OCI-LY7 (cell line): ENCODE measurements at regions not wholly inside any gene's neighbourhood (a gene's known extent, or its start where the extent isn't known, plus 50 kb on each side); places are given as distances from the start of the nearest gene placed in this dataset.
A peak's percentile ranks its signal among the peaks of the same experiment; 100 is the strongest.

ENCODE experiments used
- BruUV-seq: library from RNA; stranded (reverse); fragments of 400-500 nt; replicated peaks from 2 replicates; lab custom pipeline; 2021; lab: Mats Ljungman, UMichigan
- CTCF ChIA-PET: fragments of 300-600 bp; sonication (Branson Sonifier 250); formaldehyde crosslinking; loops from one replicate; lab custom pipeline; 2022; ENCODE audit warnings: antibody characterized with exemption; ENCODE audit not compliant: unreplicated experiment; lab: Charles Lee
- POLR2A ChIA-PET: fragments of 300-600 bp; sonication (Branson Sonifier 250); formaldehyde crosslinking; loops from one replicate; lab custom pipeline; 2022; ENCODE audit warnings: antibody characterized with exemption; lab: Charles Lee
- DNase-seq: peaks from one replicate; pipeline ENCODE4 v3.0.0-alpha.2; 2015; ENCODE audit warnings: low spot score
- H2AFZ ChIP-seq: fragments of 200-600 bp; sonication (generic), shearing (Covaris generic); 2 replicates; pipeline ENCODE4 v1.6.1; 2014; ENCODE audit warnings: mild to moderate bottlenecking, antibody characterized with exemption, low read length, moderate library complexity
- H3K27ac ChIP-seq: fragments of 200-600 bp; sonication (generic); 2 replicates; pipeline ENCODE4 v1.5.1; 2014; ENCODE audit warnings: mixed run types, low read depth, mild to moderate bottlenecking, moderate library complexity, low read length, inconsistent platforms; ENCODE audit not compliant: poor library complexity, severe bottlenecking
- H3K36me3 ChIP-seq: fragments of 200-600 bp; sonication (generic); 2 replicates; pipeline ENCODE4 v1.6.1; 2014; ENCODE audit warnings: mild to moderate bottlenecking, antibody characterized with exemption, low read length, moderate library complexity, mixed read lengths; ENCODE audit not compliant: insufficient read depth
- H3K4me1 ChIP-seq: fragments of 200-600 bp; sonication (generic); 2 replicates; pipeline ENCODE4 v1.5.1; 2014; ENCODE audit warnings: mild to moderate bottlenecking, low read length; ENCODE audit not compliant: insufficient read depth, poor library complexity, severe bottlenecking
- H3K4me2 ChIP-seq: fragments of 200-600 bp; sonication (generic); 2 replicates; pipeline ENCODE4 v1.6.1; 2014; ENCODE audit warnings: mild to moderate bottlenecking, low read length
- H3K4me3 ChIP-seq: fragments of 200-600 bp; sonication (generic); 2 replicates; pipeline ENCODE4 v1.5.1; 2014; ENCODE audit warnings: mild to moderate bottlenecking, low read depth, low read length; ENCODE audit not compliant: poor library complexity, severe bottlenecking
- H3K79me2 ChIP-seq: fragments of 200-600 bp; sonication (generic); 2 replicates; pipeline ENCODE4 v1.6.1; 2016; ENCODE audit warnings: low read depth, mild to moderate bottlenecking, low read length, moderate library complexity, mixed read lengths; ENCODE audit not compliant: insufficient read depth
- H3K9me2 ChIP-seq: fragments of 200-600 bp; sonication (generic); 2 replicates; pipeline ENCODE4 v1.6.1; 2016; ENCODE audit warnings: mild to moderate bottlenecking, low read length, mixed read lengths; ENCODE audit not compliant: insufficient read depth
- H3K9me3 ChIP-seq: fragments of 200-600 bp; sonication (generic); 2 replicates; pipeline ENCODE4 v1.6.1; 2014; ENCODE audit warnings: mild to moderate bottlenecking, mixed run types, low read length, mixed read lengths
- H4K20me1 ChIP-seq: fragments of 200-600 bp; sonication (generic); 2 replicates; pipeline ENCODE4 v1.6.1; 2014; ENCODE audit warnings: mild to moderate bottlenecking, antibody characterized with exemption, low read length, moderate library complexity, mixed read lengths; ENCODE audit not compliant: insufficient read depth
- CTCF ChIP-seq: fragments of 200-600 bp; sonication (generic); conservative IDR thresholded peaks from 2 replicates; pipeline ENCODE4 v1.5.1; 2014; ENCODE audit warnings: mild to moderate bottlenecking, antibody characterized with exemption, low read length, moderate library complexity, mixed read lengths
- EZH2phosphoT487 ChIP-seq: fragments of 200-600 bp; sonication (generic); IDR thresholded peaks from 2 replicates; pipeline ENCODE4 v1.6.1; 2018; ENCODE audit warnings: low read depth, borderline replicate concordance, mild to moderate bottlenecking, mixed run types, antibody characterized with exemption, low read length, moderate library complexity, mixed read lengths
- intact Hi-C: fragments of 100-400 bp; cut with micrococcal nuclease; formaldehyde crosslinking; loops from one replicate; pipeline ENCODE4 v1.10.0; 2022; ENCODE audit not compliant: unreplicated experiment

DNA sequence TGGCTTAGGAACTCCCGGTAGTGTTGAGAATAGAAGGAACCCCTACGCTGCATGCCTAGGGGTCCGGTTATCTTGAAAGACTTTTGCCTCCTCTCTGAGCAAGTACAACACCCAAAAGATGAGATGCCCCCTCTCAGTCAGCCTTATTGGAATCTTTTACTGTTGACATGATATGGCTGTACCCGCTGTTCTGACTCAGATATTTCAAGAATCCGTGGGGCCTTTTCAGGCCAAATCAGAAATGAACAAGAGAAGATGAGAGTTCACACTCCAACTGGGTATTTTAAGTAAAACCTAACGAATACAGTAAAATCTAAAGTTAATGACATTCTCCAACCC lies 164.2 kb downstream of the PPIAL4G start:
- H2AFZ ChIP-seq = no peak overlapping the region
- CTCF ChIA-PET = no interaction called here
- POLR2A ChIA-PET = no interaction called here
- H3K9me3 ChIP-seq = no peaks in the 10 kb centered on the region
- no peaks in the 10 kb centered on the region for H4K20me1 ChIP-seq
- H3K36me3 ChIP-seq = no peaks in the 10 kb centered on the region
- BruUV-seq = no TSS peak
- TF ChIP-seq EZH2phosphoT487 = no peak
- no peak for TF ChIP-seq CTCF
- no peaks in the 10 kb centered on the region for H3K79me2 ChIP-seq
- peaks cover 5% of the 10 kb centered on the region for H3K4me1 ChIP-seq
- DNase-seq = no peak
- H3K4me3 ChIP-seq = no peak overlapping the region
- no peak overlapping the region for H3K27ac ChIP-seq
- H3K9me2 ChIP-seq = no peaks in the 10 kb centered on the region
- intact Hi-C loops = no loop called here
- H3K4me2 ChIP-seq = peak overlapping the region; percentile 42; the same call in 1 of the 2 replicates

DNA sequence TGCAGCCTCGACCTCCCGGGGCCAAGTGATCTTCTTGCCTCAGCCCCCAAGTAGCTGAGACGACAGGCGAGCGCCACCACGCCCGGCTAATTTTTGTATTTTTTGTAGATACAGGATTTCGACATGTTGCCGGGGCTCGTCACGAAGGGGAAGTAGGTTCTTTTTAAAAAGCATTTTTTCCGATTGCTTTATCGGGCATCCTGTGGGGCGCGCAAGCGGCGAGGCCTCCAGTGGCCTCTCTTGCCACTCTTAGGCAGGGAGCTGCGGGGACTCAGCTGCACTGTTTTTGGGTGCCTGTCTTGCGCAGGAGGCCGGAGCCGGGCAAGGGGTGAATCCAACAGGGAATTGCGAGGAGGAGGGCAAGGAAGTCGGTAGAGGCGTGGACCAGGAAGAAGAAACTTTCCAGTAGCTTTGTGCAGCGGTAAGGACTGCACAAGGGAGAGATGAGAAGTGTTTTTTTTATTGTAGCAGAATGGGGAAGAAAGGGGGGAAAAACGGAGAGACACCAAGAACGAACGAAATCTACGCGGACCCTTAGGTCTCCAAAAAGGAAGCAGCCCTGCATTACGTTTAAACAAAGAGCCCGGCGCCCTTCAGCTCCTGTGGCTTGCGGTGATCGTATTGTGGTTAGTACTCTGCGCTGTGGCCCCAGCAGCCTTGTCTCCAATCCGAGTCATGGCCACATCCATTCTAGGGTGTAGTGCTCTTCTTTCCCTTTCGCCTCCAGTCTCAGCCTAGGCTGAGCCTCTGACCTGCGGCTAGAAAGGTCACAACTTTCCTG lies 164.8 kb downstream of the PPIAL4G start:
- Histone ChIP-seq H2AFZ (no peak overlapping the region), H3K9me2 (no peaks in the 10 kb centered on the region), H3K4me2 (peak overlapping the region; percentile 42; the same call in 1 of the 2 replicates), H3K4me3 (no peak overlapping the region), H3K27ac (no peak overlapping the region), H3K36me3 (no peaks in the 10 kb centered on the region), H4K20me1 (no peaks in the 10 kb centered on the region), H3K9me3 (no peaks in the 10 kb centered on the region), H3K4me1 (peaks cover 5% of the 10 kb centered on the region), H3K79me2 (no peaks in the 10 kb centered on the region)
- POLR2A ChIA-PET = no interaction called here
- BruUV-seq = no TSS peak
- intact Hi-C loops = no loop called here
- CTCF ChIA-PET = no interaction called here
- no peak for TF ChIP-seq EZH2phosphoT487
- TF ChIP-seq CTCF = no peak
- no peak for DNase-seq

GRCh38 chr1:148317288-148317985 lies 165.4 kb upstream of the NBPF11 start:
- H2AFZ ChIP-seq = no peak overlapping the region
- H3K4me3 ChIP-seq = no peak overlapping the region
- no peaks in the 10 kb centered on the region for H3K9me2 ChIP-seq
- peaks cover 5% of the 10 kb centered on the region for H3K4me1 ChIP-seq
- intact Hi-C loops = no loop called here
- no peak overlapping the region for H3K27ac ChIP-seq
- ChIA-PET POLR2A (no interaction called here), CTCF (no interaction called here)
- TF ChIP-seq EZH2phosphoT487 = no peak
- TF ChIP-seq CTCF = no peak
- H3K36me3 ChIP-seq = no peaks in the 10 kb centered on the region
- no peak overlapping the region for H3K4me2 ChIP-seq
- DNase-seq = no peak
- no peaks in the 10 kb centered on the region for H3K9me3 ChIP-seq
- H4K20me1 ChIP-seq = no peaks in the 10 kb centered on the region
- no TSS peak for BruUV-seq
- H3K79me2 ChIP-seq = no peaks in the 10 kb centered on the region
